H1 (cell line): ENCODE measurements at regions not wholly inside any gene's neighbourhood (a gene's known extent, or its start where the extent isn't known, plus 50 kb on each side); places are given as distances from the start of the nearest gene placed in this dataset.

ENCODE experiments used
- POU5F1 ChIP-seq: IDR thresholded peaks from 2 replicates; pipeline ENCODE4 v1.6.1; 2011; ENCODE audit warnings: low read depth, mild to moderate bottlenecking, low read length, moderate library complexity
- RNF2 ChIP-seq: fragments of 200-900, 300-1000 bp; sonication (generic); IDR thresholded peaks from 2 replicates; pipeline ENCODE4 v1.7.1; 2016; ENCODE audit warnings: borderline replicate concordance, low read depth, mild to moderate bottlenecking, antibody characterized with exemption, low read length; ENCODE audit not compliant: poor library complexity, severe bottlenecking; ENCODE audit errors: missing control alignments
- SAP30 ChIP-seq: fragments of 300-600 bp; sonication (generic); IDR thresholded peaks from 2 replicates; pipeline ENCODE4 v1.7.1; 2012; ENCODE audit warnings: low read length, moderate library complexity, mild to moderate bottlenecking, inconsistent platforms; ENCODE audit not compliant: insufficient read depth, insufficient replicate concordance
- SUZ12 ChIP-seq: fragments of 200-600 bp; sonication (generic); IDR thresholded peaks from 2 replicates; pipeline ENCODE4 v1.6.1; 2012; ENCODE audit warnings: mild to moderate bottlenecking, inconsistent platforms, low read length, moderate library complexity, mixed read lengths
- TF ChIP-seq, protein P1 (sequence below): IDR thresholded peaks from 2 replicates; pipeline ENCODE4 v1.6.1; 2012; ENCODE audit warnings: inconsistent platforms

DNA sequence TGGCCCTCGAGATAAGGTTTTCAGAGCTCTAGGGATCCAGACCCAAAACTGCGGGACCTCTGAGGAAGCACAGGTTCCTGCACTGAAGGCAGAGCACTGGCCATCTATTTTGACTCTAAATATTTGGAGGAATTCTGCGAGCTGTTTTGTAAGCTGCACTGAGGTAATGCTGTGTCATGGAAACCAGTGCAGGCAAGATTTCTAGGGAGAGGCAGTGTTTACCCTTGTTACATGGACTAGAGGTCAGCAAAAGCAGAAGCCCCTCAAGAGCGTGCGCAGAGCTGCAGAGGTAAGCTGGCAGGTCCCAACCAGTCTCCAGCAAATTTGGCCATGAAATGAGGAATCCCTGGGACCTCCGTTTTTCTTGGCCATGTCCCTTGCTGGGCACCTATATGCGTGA, 137.3 kb downstream of the RNF152 start (continued):
- TF ChIP-seq RNF2: no peak
- TF ChIP-seq SUZ12: no peak
- TF ChIP-seq, protein P1, sequence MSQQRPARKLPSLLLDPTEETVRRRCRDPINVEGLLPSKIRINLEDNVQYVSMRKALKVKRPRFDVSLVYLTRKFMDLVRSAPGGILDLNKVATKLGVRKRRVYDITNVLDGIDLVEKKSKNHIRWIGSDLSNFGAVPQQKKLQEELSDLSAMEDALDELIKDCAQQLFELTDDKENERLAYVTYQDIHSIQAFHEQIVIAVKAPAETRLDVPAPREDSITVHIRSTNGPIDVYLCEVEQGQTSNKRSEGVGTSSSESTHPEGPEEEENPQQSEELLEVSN: no peak
- no peak for TF ChIP-seq POU5F1
- TF ChIP-seq SAP30: no peak
